ENCODE measurements at regions not wholly inside any gene's neighbourhood (a gene's known extent, or its start where the extent isn't known, plus 50 kb on each side); places are given as distances from the start of the nearest gene placed in this dataset.
A peak's percentile ranks its signal among the peaks of the same experiment; 100 is the strongest.

DNA sequence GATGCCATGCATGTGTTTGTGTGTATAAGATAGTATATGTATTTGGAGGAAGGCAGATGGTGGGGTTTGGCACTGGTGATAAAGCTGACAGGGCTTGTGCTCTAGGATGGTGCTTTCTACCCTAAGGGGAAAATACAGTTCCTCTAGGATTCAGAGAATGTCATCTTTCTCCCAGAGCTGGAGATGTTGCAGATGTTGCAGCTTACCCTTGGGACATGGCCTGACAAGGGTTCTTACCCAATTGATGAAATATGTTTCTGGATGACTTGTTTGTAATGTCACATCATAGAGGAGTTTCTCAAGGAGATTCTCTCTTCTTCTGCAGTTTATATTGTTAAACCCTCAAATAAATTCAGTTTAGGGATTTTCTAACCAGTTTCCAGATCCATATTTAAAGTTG lies 52.5 kb upstream of the PITX2 start:
- no peak overlapping the region for H3K4me3 ChIP-seq
- TF ChIP-seq, protein P1, sequence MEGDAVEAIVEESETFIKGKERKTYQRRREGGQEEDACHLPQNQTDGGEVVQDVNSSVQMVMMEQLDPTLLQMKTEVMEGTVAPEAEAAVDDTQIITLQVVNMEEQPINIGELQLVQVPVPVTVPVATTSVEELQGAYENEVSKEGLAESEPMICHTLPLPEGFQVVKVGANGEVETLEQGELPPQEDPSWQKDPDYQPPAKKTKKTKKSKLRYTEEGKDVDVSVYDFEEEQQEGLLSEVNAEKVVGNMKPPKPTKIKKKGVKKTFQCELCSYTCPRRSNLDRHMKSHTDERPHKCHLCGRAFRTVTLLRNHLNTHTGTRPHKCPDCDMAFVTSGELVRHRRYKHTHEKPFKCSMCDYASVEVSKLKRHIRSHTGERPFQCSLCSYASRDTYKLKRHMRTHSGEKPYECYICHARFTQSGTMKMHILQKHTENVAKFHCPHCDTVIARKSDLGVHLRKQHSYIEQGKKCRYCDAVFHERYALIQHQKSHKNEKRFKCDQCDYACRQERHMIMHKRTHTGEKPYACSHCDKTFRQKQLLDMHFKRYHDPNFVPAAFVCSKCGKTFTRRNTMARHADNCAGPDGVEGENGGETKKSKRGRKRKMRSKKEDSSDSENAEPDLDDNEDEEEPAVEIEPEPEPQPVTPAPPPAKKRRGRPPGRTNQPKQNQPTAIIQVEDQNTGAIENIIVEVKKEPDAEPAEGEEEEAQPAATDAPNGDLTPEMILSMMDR (IDR thresholded peaks at IDR 0.05), result no peak
- TF ChIP-seq POLR2A (IDR thresholded peaks at IDR 0.05), result no peak
- H3K36me3 ChIP-seq (replicated peaks in 1 of 2; ENCODE audit: insufficient read depth in 1 of 2, low read depth in 2 of 2), result no peaks in the 10 kb centered on the region
- H3K27me3 ChIP-seq, result no peaks in the 10 kb centered on the region
- intact Hi-C loops (cut with DNase I), result no loop called here
- no peaks in the 10 kb centered on the region for H3K9me3 ChIP-seq
- DNase-seq (no peak), ATAC-seq (no peak)
- H3K27ac ChIP-seq, result no peak overlapping the region
- no peaks in the 10 kb centered on the region for H3K4me1 ChIP-seq

DNA sequence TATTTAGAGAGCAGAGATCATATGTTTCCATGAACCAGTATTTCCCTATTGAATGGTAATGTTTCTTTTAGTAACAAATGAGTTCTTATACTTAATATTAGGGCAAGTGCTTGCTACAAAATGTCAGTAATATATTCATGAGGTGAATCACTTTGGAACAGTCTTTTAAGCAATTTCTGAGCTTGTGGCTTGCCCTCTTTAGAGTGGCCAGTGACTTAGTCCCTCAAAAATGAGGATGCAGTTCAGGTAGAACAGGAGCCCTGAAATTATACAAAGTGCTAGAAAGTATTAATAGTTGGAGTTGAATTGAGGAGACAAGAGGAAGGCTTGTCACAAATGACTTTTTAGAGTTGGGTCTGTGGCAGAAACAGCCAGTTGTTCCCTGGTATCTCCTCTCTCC lies 53.4 kb upstream of the PITX2 start:
- intact Hi-C loops (cut with DNase I), result no loop called here
- ATAC-seq, result no peak
- DNase-seq, result no peak
- Histone ChIP-seq H3K27ac (no peak overlapping the region), H3K36me3 (replicated peaks in 1 of 2; ENCODE audit: insufficient read depth in 1 of 2, low read depth in 2 of 2) (no peaks in the 10 kb centered on the region), H3K27me3 (no peaks in the 10 kb centered on the region), H3K4me1 (no peaks in the 10 kb centered on the region), H3K4me3 (no peak overlapping the region), H3K9me3 (no peaks in the 10 kb centered on the region)
- TF ChIP-seq POLR2A (IDR thresholded peaks at IDR 0.05), result no peak
- TF ChIP-seq, protein P1 (IDR thresholded peaks at IDR 0.05), result no peak

DNA sequence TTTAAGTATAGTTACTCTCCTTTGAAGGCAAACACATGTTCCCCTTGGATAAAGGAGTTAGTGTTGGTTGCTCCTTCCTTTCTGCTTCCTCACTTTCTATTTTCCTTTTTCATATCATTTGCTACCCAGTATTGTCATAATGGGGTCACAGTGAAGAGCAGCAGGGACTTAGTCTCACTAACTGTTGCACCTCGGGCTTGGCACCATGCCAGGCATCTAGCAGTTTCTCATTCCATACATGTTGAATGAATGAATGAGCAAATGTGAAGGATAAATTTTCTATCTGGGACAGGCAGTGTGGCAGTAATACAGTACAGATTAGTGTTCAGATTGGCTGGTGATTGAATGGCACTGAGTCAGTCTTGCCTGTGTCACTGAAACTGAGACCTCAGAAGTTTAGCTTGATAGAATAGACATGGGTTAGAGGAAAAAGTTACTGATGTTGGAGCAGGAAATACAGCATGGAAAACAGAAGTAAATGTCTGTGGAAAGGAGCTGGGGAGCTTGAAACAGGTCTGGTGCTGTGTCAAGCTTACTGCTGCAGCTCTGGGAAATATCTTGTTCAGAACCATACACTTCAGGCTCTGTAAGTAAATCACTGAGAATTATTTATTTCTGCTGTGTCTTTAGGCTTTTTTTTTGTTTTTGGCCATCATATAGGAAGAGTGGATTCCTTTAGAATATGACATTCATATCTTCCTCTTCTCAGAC lies 55.8 kb upstream of the PITX2 start:
- TF ChIP-seq, protein P1 (IDR thresholded peaks at IDR 0.05), result no peak
- TF ChIP-seq POLR2A (IDR thresholded peaks at IDR 0.05), result no peak
- Histone ChIP-seq H3K27ac (no peak overlapping the region), H3K4me1 (no peaks in the 10 kb centered on the region), H3K9me3 (no peaks in the 10 kb centered on the region), H3K27me3 (no peaks in the 10 kb centered on the region), H3K4me3 (no peak overlapping the region), H3K36me3 (replicated peaks in 1 of 2; ENCODE audit: insufficient read depth in 1 of 2, low read depth in 2 of 2) (no peaks in the 10 kb centered on the region)
- peak in 1 of 4 donors; percentile 10 for DNase-seq
- intact Hi-C loops (cut with DNase I), result no loop called here
- no peak for ATAC-seq
- 5 to 12% methylated on average over 1 of the region's 1 CpG for WGBS, 2 donors

DNA sequence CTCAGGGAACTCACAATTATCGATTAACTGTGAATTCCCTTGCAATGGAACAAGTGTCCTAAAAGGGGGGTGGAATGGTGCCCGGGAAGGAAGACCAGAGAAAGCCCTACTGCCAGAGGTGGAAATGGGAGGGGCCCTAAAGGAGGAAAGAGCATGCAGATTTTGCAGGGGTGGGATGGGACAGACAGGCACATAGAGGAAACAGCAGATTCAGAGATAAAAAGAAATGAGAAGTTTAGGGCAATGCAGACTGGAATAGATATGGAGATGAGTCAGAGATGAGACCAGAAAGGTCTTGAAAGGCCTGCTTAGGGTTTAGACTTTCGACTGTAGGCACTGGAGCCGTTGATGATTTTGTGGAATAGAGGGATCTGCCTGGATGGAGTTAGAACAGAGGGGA lies 57.4 kb upstream of the PITX2 start:
- DNase-seq (no peak), ATAC-seq (no peak)
- 59 to 61% methylated on average over 4 of the region's 4 CpGs for WGBS, 2 donors
- Histone ChIP-seq H3K27ac (no peak overlapping the region), H3K36me3 (replicated peaks in 1 of 2; ENCODE audit: insufficient read depth in 1 of 2, low read depth in 2 of 2) (no peaks in the 10 kb centered on the region), H3K27me3 (no peaks in the 10 kb centered on the region), H3K4me1 (no peaks in the 10 kb centered on the region), H3K4me3 (no peak overlapping the region), H3K9me3 (no peaks in the 10 kb centered on the region)
- intact Hi-C loops (cut with DNase I), result no loop called here
- TF ChIP-seq POLR2A (IDR thresholded peaks at IDR 0.05), result no peak
- TF ChIP-seq, protein P1 (IDR thresholded peaks at IDR 0.05), result no peak

DNA sequence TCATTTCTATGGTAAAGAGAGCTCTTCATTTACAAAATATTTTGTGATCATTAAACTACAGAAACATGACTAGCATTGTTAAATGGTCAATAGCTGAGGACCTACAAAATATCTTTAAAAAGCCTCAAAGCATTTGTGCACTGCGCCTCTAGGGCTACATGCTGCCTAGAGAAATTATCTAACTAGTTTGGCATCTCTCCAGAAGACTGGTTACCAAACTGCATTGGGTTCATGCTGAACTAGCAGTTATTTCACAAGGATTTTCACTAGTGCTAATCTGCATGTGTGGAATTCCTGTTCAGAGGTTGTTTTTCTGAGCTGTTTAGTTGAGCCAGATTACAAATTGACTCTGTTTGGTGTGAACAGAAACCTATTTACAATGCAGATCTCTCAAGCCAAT lies 58.5 kb upstream of the PITX2 start:
- intact Hi-C loops (cut with DNase I), result no loop called here
- TF ChIP-seq, protein P1 (IDR thresholded peaks at IDR 0.05), result no peak
- TF ChIP-seq POLR2A (IDR thresholded peaks at IDR 0.05), result no peak
- H3K36me3 ChIP-seq (replicated peaks in 1 of 2; ENCODE audit: insufficient read depth in 1 of 2, low read depth in 2 of 2), result no peaks in the 10 kb centered on the region
- no peak overlapping the region for H3K4me3 ChIP-seq
- no peaks in the 10 kb centered on the region for H3K4me1 ChIP-seq
- no peaks in the 10 kb centered on the region for H3K27me3 ChIP-seq
- H3K27ac ChIP-seq, result no peak overlapping the region
- DNase-seq (no peak), ATAC-seq (no peak)
- WGBS, 2 donors, result 71 to 72% methylated on average over 1 of the region's 1 CpG
- no peaks in the 10 kb centered on the region for H3K9me3 ChIP-seq
